Erythroblast (primary cell): ENCODE measurements at regions not wholly inside any gene's neighbourhood (a gene's known extent, or its start where the extent isn't known, plus 50 kb on each side); places are given as distances from the start of the nearest gene placed in this dataset.
"Not testable (repeated sequence)": the region's sequence is repeated elsewhere in the genome, so short reads cannot be mapped to it uniquely, and the experiment has no call there.

Experiments
- DNase-seq, 2 experiments: peaks; one replicate each; lab custom pipeline; 2025; lab: John Stamatoyannopoulos, UW
- GATA1 ChIP-seq: IDR thresholded peaks from 2 replicates; pipeline ENCODE4 v1.6.1; 2011; ENCODE audit warnings: low read depth, mild to moderate bottlenecking, control low read depth, low read length, moderate library complexity
- POLR2A ChIP-seq: IDR thresholded peaks from 2 replicates; pipeline ENCODE4 v1.6.1; 2011; ENCODE audit warnings: mild to moderate bottlenecking, low read length

GRCh38 chr4:126906466-126906865 lies 726.3 kb upstream of the INTU start:
- TF ChIP-seq POLR2A (no peak), GATA1 (no peak)
- no peak for DNase-seq

GRCh38 chr4:126907389-126907788 lies 725.4 kb upstream of the INTU start:
- TF ChIP-seq POLR2A (no peak), GATA1 (no peak)
- DNase-seq = no peak

GRCh38 chr4:126916049-126916625 lies 716.6 kb upstream of the INTU start:
- DNase-seq = no peak

GRCh38 chr4:126916626-126917140 lies 716.1 kb upstream of the INTU start:
- no peak for TF ChIP-seq POLR2A
- no peak for TF ChIP-seq GATA1
- no peak for DNase-seq

More at GRCh38 chr4:126916049-126916625, 716.6 kb upstream of the INTU start:
- TF ChIP-seq GATA1 = no peak
- TF ChIP-seq POLR2A = no peak

- not testable (repeated sequence) for DNase-seq
These were observed 710.3 kb upstream of the INTU start for GRCh38 chr4:126922328-126922938.

GRCh38 chr4:126924237-126924636 lies 708.5 kb upstream of the INTU start:
- TF ChIP-seq POLR2A = no peak
- no peak for TF ChIP-seq GATA1
- DNase-seq = no peak

- DNase-seq = not testable (repeated sequence)
These were observed 702.7 kb upstream of the INTU start for GRCh38 chr4:126930059-126930458.

- DNase-seq = no peak
- TF ChIP-seq GATA1 (no peak), POLR2A (no peak)
These were observed 697.0 kb upstream of the INTU start for GRCh38 chr4:126935801-126936200.

GRCh38 chr4:126937342-126937741 lies 695.4 kb upstream of the INTU start:
- no peak for DNase-seq
- TF ChIP-seq POLR2A (no peak), GATA1 (no peak)

- no peak for TF ChIP-seq GATA1
- no peak for TF ChIP-seq POLR2A
- no peak for DNase-seq
These were observed 694.8 kb upstream of the INTU start for GRCh38 chr4:126937846-126938422.

- TF ChIP-seq GATA1 = no peak
- TF ChIP-seq POLR2A = no peak
- DNase-seq = no peak
These were observed 693.4 kb upstream of the INTU start for GRCh38 chr4:126939401-126939800.

GRCh38 chr4:126947536-126947935 lies 685.2 kb upstream of the INTU start:
- TF ChIP-seq GATA1 (no peak), POLR2A (no peak)
- DNase-seq = no peak

- DNase-seq = no peak
- no peak for TF ChIP-seq POLR2A
- no peak for TF ChIP-seq GATA1
These were observed 678.0 kb upstream of the INTU start for GRCh38 chr4:126954537-126955291.
